ENCODE measurements at regions not wholly inside any gene's neighbourhood (a gene's known extent, or its start where the extent isn't known, plus 50 kb on each side); places are given as distances from the start of the nearest gene placed in this dataset.
"Not testable (repeated sequence)": the region's sequence is repeated elsewhere in the genome, so short reads cannot be mapped to it uniquely, and the experiment has no call there.

- no peak for DNase-seq (ENCODE audit: low read depth)
These were observed 148.9 kb upstream of the LSM14A start for GRCh38 chr19:34023381-34023780.

GRCh38 chr19:34033880-34034279, 138.4 kb upstream of the LSM14A start:
- no peak for DNase-seq (ENCODE audit: low read depth)

- no peak for DNase-seq (ENCODE audit: low read depth)
These were observed 137.9 kb upstream of the LSM14A start for GRCh38 chr19:34034318-34034846.

- peak; percentile 34 for DNase-seq (ENCODE audit: low read depth)
These were observed 130.3 kb upstream of the LSM14A start for GRCh38 chr19:34041925-34042521.

- no peak for DNase-seq (ENCODE audit: low read depth)
These were observed 128.3 kb upstream of the LSM14A start for GRCh38 chr19:34044021-34044420.

GRCh38 chr19:34049944-34050343, 122.4 kb upstream of the LSM14A start:
- DNase-seq (ENCODE audit: low read depth), result no peak

- not testable (repeated sequence) for DNase-seq (ENCODE audit: low read depth)
These were observed 121.9 kb upstream of the LSM14A start for GRCh38 chr19:34050430-34050829.

GRCh38 chr19:34051255-34051654, 121.0 kb upstream of the LSM14A start:
- no peak for DNase-seq (ENCODE audit: low read depth)

GRCh38 chr19:34057155-34057554, 115.1 kb upstream of the LSM14A start:
- no peak for DNase-seq (ENCODE audit: low read depth)

- DNase-seq (ENCODE audit: low read depth), result no peak
These were observed 106.2 kb upstream of the LSM14A start for GRCh38 chr19:34066007-34066643.

GRCh38 chr19:34067861-34068271, 104.4 kb upstream of the LSM14A start:
- DNase-seq (ENCODE audit: low read depth), result peak; percentile 26

- no peak for DNase-seq (ENCODE audit: low read depth)
These were observed 96.6 kb upstream of the LSM14A start for GRCh38 chr19:34075661-34076091.

GRCh38 chr19:34082289-34083077, 89.8 kb upstream of the LSM14A start:
- no peak for DNase-seq (ENCODE audit: low read depth)

GRCh38 chr19:34084396-34085145, 87.7 kb upstream of the LSM14A start:
- no peak for DNase-seq (ENCODE audit: low read depth)

GRCh38 chr19:34085336-34085735, 87.0 kb upstream of the LSM14A start:
- DNase-seq (ENCODE audit: low read depth), result no peak

- DNase-seq (ENCODE audit: low read depth), result no peak
These were observed 84.0 kb upstream of the LSM14A start for GRCh38 chr19:34088292-34088691.

- no peak for DNase-seq (ENCODE audit: low read depth)
These were observed 82.7 kb upstream of the LSM14A start for GRCh38 chr19:34089566-34089965.

- no peak for DNase-seq (ENCODE audit: low read depth)
These were observed 77.3 kb upstream of the LSM14A start for GRCh38 chr19:34094960-34095359.

- not testable (repeated sequence) for DNase-seq (ENCODE audit: low read depth)
These were observed 76.9 kb upstream of the LSM14A start for GRCh38 chr19:34095411-34095810.

GRCh38 chr19:34096020-34096915, 76.0 kb upstream of the LSM14A start:
- peak; percentile 50 for DNase-seq (ENCODE audit: low read depth)

Measured in HT1080 (cell line).